Omental fat pad (tissue), 3 donors: ENCODE measurements at regions not wholly inside any gene's neighbourhood (a gene's known extent, or its start where the extent isn't known, plus 50 kb on each side); places are given as distances from the start of the nearest gene placed in this dataset.

Source experiments
- ATAC-seq: fragments of 150-250 bp; one replicate; pipeline ENCODE4 v1.9.1; 2016; ENCODE audit warnings: mild to moderate bottlenecking, moderate library complexity; ENCODE audit not compliant: low FRiP score
- DNase-seq: peaks from one replicate; pipeline ENCODE4 v3.0.0-alpha.2; 2019; ENCODE audit warnings: low spot score
- CTCF ChIP-seq, 3 donors: fragments of 450-650 bp; IDR thresholded peaks; one replicate each; pipeline ENCODE4 v1.5.1; 2016 to 2017; ENCODE audit warnings: antibody characterized with exemption in 3 of 3, mild to moderate bottlenecking in 3 of 3, moderate library complexity in 2 of 3

- no peak for TF ChIP-seq CTCF (IDR thresholded peaks at IDR 0.05)
- no peak for ATAC-seq
- no peak for DNase-seq
These were observed 664.2 kb upstream of the USP24 start for GRCh38 chr1:55879346-55879745.

GRCh38 chr1:55877437-55878232 is 662.5 kb upstream of the USP24 start:
- TF ChIP-seq CTCF (IDR thresholded peaks at IDR 0.05): no peak
- DNase-seq: no peak
- no peak for ATAC-seq

- no peak for ATAC-seq
- DNase-seq: no peak
- no peak for TF ChIP-seq CTCF (IDR thresholded peaks at IDR 0.05)
These were observed 661.3 kb upstream of the USP24 start for GRCh38 chr1:55876276-55877060.

- DNase-seq (no peak), ATAC-seq (no peak)
- no peak for TF ChIP-seq CTCF (IDR thresholded peaks at IDR 0.05)
These were observed 654.9 kb upstream of the USP24 start for GRCh38 chr1:55870106-55870505.

GRCh38 chr1:55869065-55869464 is 653.9 kb upstream of the USP24 start:
- ATAC-seq: no peak
- TF ChIP-seq CTCF (IDR thresholded peaks at IDR 0.05): no peak
- no peak for DNase-seq

GRCh38 chr1:55868026-55868425 is 652.9 kb upstream of the USP24 start:
- no peak for ATAC-seq
- no peak for DNase-seq
- TF ChIP-seq CTCF (IDR thresholded peaks at IDR 0.05): no peak
